GM18870 (cell line): ENCODE measurements at regions not wholly inside any gene's neighbourhood (a gene's known extent, or its start where the extent isn't known, plus 50 kb on each side); places are given as distances from the start of the nearest gene placed in this dataset.
"Not testable (repeated sequence)": the region's sequence is repeated elsewhere in the genome, so short reads cannot be mapped to it uniquely, and the experiment has no call there.

Experiments used
- ATAC-seq: cut with Tn5 transposase; IDR thresholded peaks from one replicate; pipeline ENCODE4 v1.9.1; 2021; ENCODE audit warnings: moderate library complexity; ENCODE audit not compliant: unreplicated experiment

DNA sequence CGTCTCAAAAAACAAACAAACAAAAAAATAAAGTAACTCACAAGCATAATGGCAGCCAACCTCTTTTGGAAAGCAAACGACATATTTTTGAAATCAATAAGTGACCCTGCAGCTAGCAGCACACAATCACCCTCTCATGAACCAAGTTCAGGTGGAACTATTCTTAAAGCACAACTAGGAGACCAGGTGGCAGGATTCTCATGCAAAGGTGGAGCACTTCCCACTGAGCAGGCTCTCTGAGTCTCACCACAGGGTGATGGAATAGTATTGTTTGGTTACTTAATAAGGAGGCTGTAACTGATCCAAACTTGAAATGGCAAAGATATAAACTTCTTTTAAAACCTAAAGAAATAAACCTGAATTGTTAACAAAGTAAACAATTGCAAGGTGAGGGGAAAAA lies 1293.1 kb downstream of the PCDH19 start:
- no peak for ATAC-seq

DNA sequence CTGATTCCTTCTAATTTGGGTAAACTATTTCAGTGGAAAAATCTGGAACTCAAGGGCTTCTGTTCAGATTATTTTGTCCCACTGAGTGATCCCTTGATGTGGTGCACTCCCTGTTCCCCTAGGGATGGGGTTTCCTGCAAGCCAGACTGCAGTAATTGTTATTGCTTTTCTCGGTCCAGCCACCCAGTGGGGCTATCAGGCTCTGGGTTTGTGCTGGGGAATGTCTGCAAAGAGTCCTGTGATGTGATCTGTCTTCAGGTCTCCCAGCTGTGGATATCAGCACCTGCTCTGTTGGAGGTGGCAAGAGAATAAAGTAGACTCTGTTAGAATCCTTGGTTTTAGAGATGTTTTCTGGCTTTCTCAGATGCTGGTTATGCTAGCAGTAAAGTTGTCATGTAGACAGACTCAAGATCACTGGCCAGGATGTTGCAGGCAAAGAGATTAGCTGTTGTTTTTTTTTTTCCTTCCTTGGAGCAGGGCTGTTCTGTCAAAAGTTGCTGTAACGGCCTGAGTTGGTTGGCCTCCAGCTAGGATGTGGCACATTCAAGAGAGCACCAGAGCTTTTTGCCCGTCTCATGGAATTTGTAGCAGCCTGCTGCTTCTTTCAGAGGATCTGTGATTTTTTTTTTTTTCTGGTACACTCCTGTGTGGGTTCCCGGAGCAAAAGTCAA lies 1314.0 kb downstream of the PCDH19 start:
- no peak for ATAC-seq

DNA sequence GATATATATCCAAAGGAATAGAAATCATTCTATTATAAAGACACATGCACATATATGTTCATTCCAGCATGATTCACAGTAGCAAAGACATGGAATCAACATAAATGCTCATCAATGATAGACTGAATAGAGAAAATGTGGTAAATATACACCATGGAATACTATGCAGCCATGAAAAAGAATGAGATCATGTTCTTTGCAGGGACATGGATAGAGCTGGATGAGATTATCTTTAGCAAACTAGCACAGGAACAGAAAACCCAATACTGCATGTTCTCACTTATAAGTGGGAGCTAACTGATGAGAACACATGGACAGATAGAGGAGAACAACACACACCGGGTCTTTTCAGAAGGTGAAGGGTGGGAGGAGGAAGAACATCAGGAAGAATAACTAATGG lies 1318.6 kb downstream of the PCDH19 start:
- ATAC-seq: no peak

DNA sequence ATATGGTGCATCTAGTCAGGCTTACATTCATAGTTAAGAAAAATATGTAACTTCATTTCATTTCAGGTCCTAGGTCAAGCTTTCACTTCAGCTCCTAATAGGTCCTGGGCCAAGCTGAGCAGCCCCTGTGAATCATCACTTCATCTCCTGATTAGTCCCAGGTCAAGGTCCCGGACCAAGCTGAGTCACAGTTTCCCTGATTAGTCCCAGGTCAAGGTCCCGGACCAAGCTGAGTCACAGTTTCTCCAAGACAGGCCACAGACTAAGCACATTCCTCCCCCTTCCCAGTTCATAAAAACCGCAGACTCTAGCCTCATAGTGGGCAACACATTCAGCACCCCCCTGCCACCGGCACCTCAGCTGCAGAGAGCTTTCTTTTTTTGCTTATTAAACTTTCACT lies 1331.8 kb downstream of the PCDH19 start:
- ATAC-seq: no peak

DNA sequence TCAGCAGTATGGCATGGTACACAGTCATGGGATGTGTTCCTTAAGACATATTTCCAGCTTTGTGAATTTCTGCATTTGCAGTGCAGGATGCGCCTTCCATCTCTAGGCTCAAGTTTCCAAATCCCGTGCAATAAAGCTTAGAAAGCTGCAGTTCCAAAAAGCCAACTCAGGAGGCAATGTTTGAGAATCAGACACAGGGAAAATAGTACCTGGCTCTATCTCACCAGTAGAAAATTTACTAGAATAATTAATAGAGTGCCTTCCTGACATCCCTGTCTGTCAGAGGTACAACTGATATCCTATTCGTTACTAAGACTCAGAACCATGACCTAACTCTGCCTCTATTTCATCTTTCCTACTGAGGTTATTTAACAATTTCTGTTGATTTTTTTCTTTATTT lies 1333.0 kb downstream of the PCDH19 start:
- ATAC-seq: no peak

DNA sequence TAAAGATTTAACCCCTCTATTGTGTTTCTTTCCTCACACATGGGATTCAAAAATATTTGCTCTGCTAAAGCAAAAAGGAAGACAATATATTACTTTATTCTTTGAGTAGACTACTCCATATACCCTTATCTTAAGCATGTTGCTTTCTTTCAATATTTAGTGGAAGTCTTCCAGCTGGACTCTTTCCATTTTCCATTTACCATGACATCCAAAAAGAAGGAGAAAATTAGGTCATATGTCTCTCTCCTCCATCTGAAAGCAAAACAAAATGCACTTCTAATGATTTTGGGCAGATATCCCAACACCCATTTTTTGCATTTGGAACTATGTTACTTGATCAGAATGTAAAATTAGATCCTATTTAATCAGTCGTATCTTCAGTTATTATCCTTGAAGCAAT lies 1336.5 kb downstream of the PCDH19 start:
- no peak for ATAC-seq

DNA sequence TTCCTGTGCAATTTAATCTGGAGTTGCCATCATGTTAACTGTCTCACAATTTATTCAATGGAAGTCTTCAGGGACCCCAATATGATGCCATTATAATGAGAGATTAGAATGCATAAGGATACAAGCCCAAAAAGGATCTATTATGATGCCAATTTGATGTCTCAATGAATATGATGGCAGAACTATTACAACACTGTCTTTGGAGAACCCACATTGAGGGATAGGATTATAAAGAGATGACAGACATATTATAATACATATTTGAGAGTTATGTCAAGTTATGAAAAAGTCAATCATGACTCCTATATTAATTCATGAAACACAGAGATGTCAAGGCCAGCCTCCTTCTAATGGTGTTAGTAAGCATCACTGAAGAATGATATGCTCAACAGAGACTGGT lies 1358.4 kb downstream of the PCDH19 start:
- no peak for ATAC-seq

DNA sequence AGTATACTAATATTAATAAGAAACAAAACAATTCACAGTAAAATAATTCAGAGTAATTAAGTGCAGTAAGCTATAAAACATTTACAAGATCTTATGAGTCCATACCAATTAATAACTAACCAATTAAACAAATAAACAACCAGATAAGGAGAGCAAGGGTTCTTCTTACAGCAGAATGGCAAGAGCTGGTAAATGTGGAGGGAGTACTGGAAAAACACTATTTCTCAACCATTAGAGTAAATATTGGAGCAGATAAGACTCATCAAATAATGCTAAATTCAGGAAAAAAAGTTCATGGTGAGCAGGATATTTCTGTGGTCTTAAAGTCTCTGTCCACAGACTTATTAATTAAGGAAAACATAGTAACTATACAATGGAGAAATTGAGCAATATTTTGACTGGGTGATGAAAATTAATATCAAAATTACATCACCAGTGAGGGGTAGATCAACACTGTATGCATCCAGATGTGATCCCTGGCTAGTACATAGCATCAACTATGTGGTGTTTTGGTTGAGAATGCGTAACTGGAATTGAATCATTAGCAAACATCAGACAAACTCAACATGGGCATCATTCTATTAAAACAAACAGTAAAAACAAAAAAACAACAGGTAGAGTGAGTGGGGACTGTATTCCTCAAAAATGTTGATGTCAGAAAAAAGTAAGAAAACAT lies 1376.7 kb downstream of the PCDH19 start:
- ATAC-seq: no peak

DNA sequence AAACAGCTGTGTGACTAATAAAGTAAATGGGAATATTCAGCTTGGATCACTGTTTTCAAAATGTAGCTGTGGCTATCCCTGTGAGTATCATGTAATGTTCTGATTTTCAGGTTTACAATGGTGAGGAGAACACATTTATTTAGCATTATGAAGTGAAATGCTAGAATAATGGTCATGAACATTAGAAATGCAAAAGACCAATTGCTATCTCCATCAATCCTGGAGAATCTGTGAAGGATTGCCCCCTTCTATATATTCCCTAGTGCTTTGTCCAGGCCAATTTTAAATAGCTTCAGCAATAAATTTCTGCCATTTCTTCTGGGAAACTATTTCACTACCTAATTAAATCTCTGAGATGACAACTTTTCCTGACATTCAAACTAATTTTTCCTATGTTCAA lies 1399.1 kb downstream of the PCDH19 start:
- ATAC-seq: no peak

DNA sequence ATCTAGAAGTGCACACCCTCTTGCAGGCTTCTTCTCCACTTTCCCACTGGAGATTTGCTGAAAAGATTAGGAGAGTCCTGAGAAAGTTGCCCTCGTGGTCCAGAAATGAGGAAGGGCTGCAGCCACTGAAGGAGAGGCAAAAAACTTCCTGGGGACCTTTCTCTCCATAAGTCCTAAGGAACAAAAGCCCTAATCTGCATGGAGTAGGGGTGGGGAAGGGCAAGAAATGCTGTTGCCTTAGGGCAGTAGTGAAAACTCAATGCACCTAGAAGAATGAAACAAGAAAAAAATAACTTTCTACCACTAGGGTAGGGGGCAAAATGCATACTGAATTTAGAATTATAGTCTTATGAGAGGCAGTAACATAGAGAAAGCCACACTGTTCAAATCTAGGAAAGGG lies 1408.8 kb downstream of the PCDH19 start:
- ATAC-seq: no peak

DNA sequence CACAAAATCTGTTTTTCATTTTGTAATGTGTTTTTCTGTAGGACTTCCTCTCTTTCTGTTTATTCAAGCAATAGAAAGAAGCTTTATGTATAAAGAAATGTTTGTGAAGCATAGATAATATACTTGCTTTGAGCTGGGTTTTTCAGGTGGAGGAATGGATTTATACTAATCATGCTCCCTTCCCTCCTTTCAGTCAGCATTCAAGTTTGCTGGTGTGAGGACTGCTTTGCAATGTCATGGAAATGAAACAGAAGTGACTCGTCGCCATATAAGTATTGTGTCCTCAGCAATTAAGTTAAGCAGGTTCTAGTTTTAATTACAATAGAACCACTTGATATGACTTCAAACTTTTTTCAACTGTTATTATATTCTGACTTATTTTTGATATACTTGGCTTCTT lies 1447.1 kb downstream of the PCDH19 start:
- no peak for ATAC-seq

DNA sequence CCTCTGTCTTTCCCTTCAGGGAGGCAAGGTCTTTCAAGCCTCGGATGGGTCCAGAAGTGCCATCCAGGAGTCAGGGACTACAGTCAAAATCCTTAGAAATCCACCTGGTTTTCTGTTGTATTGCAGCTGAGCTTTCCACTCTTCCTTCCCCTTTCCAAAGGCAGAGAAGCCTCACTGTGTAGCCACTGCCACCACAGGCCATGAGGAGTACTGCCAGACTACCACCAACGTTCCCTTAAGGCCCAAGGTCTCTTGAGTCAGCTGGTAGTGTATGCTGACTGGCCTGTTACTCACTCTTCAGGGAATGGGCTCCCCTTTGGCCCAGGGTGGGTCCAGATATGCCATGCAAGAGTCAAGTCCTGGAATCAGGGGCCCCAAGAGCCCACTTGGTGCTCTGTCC lies 1454.1 kb downstream of the PCDH19 start:
- no peak for ATAC-seq

DNA sequence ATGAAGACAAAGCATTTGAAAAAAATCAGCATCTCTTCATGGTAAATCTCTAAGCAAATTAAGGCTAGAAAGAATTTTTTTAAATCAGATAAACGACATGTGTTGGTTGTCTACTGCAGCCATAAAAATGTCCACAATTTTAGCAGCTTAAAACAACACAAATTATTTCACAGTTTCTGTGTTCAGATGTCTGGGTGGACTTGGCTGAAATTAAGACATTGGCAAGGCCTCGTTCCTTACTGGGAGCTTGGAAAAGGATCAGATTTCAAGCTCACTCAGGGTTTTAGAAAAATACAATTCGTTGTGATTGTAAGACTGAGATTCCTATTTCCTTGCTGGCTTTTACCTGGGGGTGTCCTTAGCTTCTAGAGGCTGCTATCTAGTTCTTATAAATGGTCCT lies 1470.6 kb downstream of the PCDH19 start:
- ATAC-seq: no peak

DNA sequence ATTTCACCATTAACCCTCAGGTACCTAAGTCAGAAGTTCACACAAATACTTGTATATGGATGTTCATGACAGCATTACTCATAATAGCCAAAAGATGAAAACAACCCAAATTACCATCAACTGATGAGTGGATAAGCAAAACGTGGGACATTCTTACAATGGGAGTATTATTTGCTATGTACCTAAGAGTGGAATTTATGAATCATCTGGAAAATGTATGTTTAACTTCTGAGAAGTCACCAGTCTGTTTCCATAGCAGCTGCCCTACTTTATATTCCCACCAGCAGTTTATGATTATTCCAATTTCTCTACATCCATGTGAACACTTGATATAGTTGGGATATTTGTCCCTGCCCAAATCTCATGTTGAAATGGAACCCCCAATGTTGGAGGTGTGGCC lies 1478.9 kb downstream of the PCDH19 start:
- ATAC-seq: no peak

DNA sequence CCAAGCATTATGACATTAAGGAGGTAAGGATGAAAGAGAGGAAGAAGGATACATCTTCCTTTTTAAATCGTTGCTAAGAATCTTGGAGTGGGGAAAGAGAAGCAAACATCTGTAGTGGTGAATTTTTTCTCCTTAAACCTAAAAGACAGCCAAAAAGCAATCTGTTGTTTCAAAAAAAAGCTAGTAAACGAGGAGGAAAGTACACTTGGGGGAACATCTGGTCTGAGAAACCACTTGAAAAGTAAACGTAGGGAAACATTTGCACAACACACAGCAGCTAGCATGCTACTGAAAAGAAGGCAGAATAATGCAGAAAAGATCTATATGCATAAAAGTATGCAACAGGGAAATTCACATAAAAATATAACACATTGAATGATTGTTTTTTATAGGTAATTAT lies 1485.6 kb downstream of the PCDH19 start:
- ATAC-seq: no peak

DNA sequence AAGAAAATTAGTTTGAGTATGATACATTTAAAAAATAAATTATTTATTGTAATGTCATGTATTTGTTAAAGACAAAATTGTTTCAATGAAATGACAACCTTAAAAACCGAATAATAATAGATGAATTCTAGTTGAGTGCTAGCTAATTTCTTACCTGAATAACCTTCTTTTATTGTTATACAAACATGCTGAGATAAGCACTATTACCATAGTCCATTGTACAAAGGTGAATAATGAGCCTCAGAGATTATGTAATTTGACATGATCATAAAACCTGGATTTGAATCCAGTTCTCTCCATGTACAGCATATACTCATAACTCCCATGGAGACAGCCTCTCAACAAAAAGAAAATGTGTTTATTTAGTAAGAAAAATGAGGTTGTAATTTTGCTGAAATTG lies 1512.9 kb downstream of the PCDH19 start:
- ATAC-seq: no peak

DNA sequence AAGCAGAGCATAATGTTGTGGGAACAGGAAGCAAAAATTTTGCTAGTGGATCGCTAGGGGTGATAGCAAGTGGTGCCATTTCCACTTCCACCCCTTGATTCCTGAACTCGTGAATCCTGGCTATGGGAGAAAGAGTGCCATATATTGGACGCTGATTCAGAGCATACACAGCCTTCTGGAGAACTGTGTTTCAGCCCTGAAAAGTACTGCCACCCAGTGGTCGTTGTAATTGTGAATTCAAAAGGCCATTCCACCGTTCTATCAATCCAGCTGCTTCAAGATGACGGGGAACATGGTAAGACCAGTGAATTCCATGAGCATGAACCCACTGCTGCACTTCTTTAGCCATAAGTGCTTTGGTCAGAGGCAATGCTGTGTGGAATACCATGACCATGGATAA lies 1559.4 kb downstream of the PCDH19 start:
- ATAC-seq: not testable (repeated sequence)
